ENCODE measurements at regions not wholly inside any gene's neighbourhood (a gene's known extent, or its start where the extent isn't known, plus 50 kb on each side); places are given as distances from the start of the nearest gene placed in this dataset.
A peak's percentile ranks its signal among the peaks of the same experiment; 100 is the strongest.

- Histone ChIP-seq H3K4me1 (ENCODE audit: low read length) (peaks cover 6% of the 10 kb centered on the region; the same call in 1 of the 2 replicates), H3K27me3 (replicated peaks; ENCODE audit: insufficient read depth, low read length) (no peaks in the 10 kb centered on the region), H3K36me3 (replicated peaks; ENCODE audit: insufficient read depth, low read length) (no peaks in the 10 kb centered on the region), H4K20me1 (ENCODE audit: insufficient read depth, low read length) (no peaks in the 10 kb centered on the region), H3K79me2 (ENCODE audit: low read length) (no peaks in the 10 kb centered on the region), H3K27ac (ENCODE audit: low read length) (peak overlapping the region; percentile 23; the same call in 1 of the 2 replicates), H3K4me3 (ENCODE audit: low read length) (no peak overlapping the region), H3K4me2 (ENCODE audit: low read depth, low read length) (peak overlapping the region; percentile 30; the same call in 1 of the 2 replicates), H3K9ac (ENCODE audit: low read length) (no peak overlapping the region), H3K9me2 (replicated peaks; ENCODE audit: insufficient read depth, low read length) (no peaks in the 10 kb centered on the region), H3K9me3 (replicated peaks; ENCODE audit: insufficient read depth, low read length) (no peaks in the 10 kb centered on the region), H2AFZ (ENCODE audit: low read length) (peak overlapping the region; percentile 33), H3F3A (ENCODE audit: insufficient read depth, low read length) (no peaks in the 10 kb centered on the region)
- TF ChIP-seq EZH2 (optimal IDR thresholded peaks at IDR 0.05; ENCODE audit: low read depth, low read length) (no peak), EZH2phosphoT487 (IDR thresholded peaks at IDR 0.05; ENCODE audit: low read length) (no peak)
- TF ChIP-seq, protein P1, sequence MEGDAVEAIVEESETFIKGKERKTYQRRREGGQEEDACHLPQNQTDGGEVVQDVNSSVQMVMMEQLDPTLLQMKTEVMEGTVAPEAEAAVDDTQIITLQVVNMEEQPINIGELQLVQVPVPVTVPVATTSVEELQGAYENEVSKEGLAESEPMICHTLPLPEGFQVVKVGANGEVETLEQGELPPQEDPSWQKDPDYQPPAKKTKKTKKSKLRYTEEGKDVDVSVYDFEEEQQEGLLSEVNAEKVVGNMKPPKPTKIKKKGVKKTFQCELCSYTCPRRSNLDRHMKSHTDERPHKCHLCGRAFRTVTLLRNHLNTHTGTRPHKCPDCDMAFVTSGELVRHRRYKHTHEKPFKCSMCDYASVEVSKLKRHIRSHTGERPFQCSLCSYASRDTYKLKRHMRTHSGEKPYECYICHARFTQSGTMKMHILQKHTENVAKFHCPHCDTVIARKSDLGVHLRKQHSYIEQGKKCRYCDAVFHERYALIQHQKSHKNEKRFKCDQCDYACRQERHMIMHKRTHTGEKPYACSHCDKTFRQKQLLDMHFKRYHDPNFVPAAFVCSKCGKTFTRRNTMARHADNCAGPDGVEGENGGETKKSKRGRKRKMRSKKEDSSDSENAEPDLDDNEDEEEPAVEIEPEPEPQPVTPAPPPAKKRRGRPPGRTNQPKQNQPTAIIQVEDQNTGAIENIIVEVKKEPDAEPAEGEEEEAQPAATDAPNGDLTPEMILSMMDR (IDR thresholded peaks at IDR 0.05; ENCODE audit: low read length): no peak
- DNase-seq: no peak
These were observed 77.7 kb downstream of the RHOB start for GRCh38 chr2:20524412-20525040.

DNA sequence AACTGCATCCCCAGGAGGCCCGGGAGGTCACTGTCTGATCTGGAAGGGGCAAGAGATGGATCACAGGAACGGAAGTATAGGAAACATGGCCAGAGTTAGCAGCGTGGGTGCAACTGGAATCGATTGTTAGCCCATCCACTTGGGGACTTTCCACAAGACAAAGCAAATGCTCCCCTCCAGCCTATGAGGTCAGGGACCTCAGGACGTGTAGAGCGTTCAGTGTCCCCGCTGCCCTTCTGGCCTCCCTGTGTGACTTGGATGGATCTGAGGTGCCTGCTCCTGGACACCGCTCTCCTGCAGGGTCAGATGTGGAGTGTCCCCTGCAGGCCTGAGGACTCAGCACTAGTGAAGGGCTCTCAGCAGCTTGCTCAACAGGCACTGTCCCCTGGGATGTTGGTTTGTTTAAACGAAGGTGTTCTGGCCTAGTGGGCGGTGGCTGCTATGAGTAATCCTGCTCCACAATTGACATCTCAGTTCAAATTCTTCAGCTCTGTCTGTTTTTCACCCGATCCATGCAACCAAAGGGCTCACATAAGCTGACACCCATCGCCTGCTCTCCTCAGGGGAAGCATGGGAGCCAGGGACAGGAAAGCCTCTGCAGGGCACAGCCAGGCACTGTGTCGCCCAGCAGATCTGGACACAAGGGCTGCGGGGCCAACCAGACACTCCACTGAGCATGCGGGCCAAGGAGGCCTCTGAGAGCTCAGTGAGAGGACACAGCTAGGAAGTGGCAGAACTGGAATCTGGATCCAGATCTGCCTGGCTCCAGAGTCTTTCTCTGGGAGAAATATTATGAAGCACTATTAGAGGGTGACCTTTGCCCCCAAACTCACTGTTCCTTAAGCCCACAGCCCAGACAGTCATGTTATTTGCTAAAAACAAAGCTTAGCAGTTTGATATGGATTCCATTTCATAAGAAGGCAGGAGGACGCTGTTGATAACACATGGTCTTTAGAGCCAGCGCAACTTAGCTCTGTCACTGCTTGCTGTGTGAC, 78.5 kb downstream of the RHOB start:
- DNase-seq: no peak
- Histone ChIP-seq H2AFZ (ENCODE audit: low read length) (peak overlapping the region; percentile 33), H3K4me3 (ENCODE audit: low read length) (no peak overlapping the region)

DNA sequence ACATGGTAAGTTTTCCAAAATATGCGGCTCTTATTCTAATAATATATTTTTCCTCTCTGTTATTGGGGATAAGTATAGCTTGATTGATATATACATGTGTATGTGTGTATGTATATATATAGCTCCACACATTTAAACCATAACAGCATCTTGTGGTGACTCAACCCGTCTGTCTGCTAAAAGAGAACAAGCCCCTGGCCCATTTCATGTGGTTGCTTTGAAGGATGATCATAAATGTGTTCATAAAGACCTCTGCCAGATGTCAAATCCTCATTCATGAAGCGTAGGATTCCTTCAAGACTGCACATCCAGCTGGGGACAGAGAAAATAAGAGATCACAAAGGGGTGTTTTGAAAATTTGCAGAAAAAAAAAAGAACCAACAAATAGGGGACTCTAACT, 79.3 kb downstream of the RHOB start:
- DNase-seq: no peak
- no peaks in the 10 kb centered on the region for H3K9me2 ChIP-seq (replicated peaks; ENCODE audit: insufficient read depth, low read length)
- no peaks in the 10 kb centered on the region for H3K79me2 ChIP-seq (ENCODE audit: low read length)
- no peaks in the 10 kb centered on the region for H4K20me1 ChIP-seq (ENCODE audit: insufficient read depth, low read length)
- peaks cover 6% of the 10 kb centered on the region; the same call in 1 of the 2 replicates for H3K4me1 ChIP-seq (ENCODE audit: low read length)
- no peak overlapping the region for H2AFZ ChIP-seq (ENCODE audit: low read length)
- no peak overlapping the region for H3K4me3 ChIP-seq (ENCODE audit: low read length)
- no peak overlapping the region for H3K9ac ChIP-seq (ENCODE audit: low read length)
- H3K27ac ChIP-seq (ENCODE audit: low read length): no peak overlapping the region
- no peak for TF ChIP-seq EZH2phosphoT487 (IDR thresholded peaks at IDR 0.05; ENCODE audit: low read length)
- H3K9me3 ChIP-seq (replicated peaks; ENCODE audit: insufficient read depth, low read length): no peaks in the 10 kb centered on the region
- H3K4me2 ChIP-seq (ENCODE audit: low read depth, low read length): no peak overlapping the region
- H3F3A ChIP-seq (ENCODE audit: insufficient read depth, low read length): no peaks in the 10 kb centered on the region
- no peaks in the 10 kb centered on the region for H3K36me3 ChIP-seq (replicated peaks; ENCODE audit: insufficient read depth, low read length)
- no peaks in the 10 kb centered on the region for H3K27me3 ChIP-seq (replicated peaks; ENCODE audit: insufficient read depth, low read length)

More for the DNA sequence above, 78.5 kb downstream of the RHOB start:
- peak overlapping the region; percentile 23; the same call in 1 of the 2 replicates for H3K27ac ChIP-seq (ENCODE audit: low read length)
- no peaks in the 10 kb centered on the region for H3K79me2 ChIP-seq (ENCODE audit: low read length)
- no peak overlapping the region for H3K9ac ChIP-seq (ENCODE audit: low read length)
- TF ChIP-seq EZH2 (optimal IDR thresholded peaks at IDR 0.05; ENCODE audit: low read depth, low read length): no peak
- TF ChIP-seq EZH2phosphoT487 (IDR thresholded peaks at IDR 0.05; ENCODE audit: low read length): no peak
- TF ChIP-seq, protein P1 (IDR thresholded peaks at IDR 0.05; ENCODE audit: low read length): no peak
- H3K9me2 ChIP-seq (replicated peaks; ENCODE audit: insufficient read depth, low read length): no peaks in the 10 kb centered on the region
- H3K9me3 ChIP-seq (replicated peaks; ENCODE audit: insufficient read depth, low read length): no peaks in the 10 kb centered on the region
- no peaks in the 10 kb centered on the region for H3K36me3 ChIP-seq (replicated peaks; ENCODE audit: insufficient read depth, low read length)
- H4K20me1 ChIP-seq (ENCODE audit: insufficient read depth, low read length): no peaks in the 10 kb centered on the region
- H3K27me3 ChIP-seq (replicated peaks; ENCODE audit: insufficient read depth, low read length): no peaks in the 10 kb centered on the region
- H3K4me2 ChIP-seq (ENCODE audit: low read depth, low read length): peak overlapping the region; percentile 30; the same call in 1 of the 2 replicates
- H3K4me1 ChIP-seq (ENCODE audit: low read length): peaks cover 6% of the 10 kb centered on the region; the same call in 1 of the 2 replicates
- H3F3A ChIP-seq (ENCODE audit: insufficient read depth, low read length): no peaks in the 10 kb centered on the region

Data from MM.1S (cell line).